ENCODE measurements at regions not wholly inside any gene's neighbourhood (a gene's known extent, or its start where the extent isn't known, plus 50 kb on each side); places are given as distances from the start of the nearest gene placed in this dataset.

DNA sequence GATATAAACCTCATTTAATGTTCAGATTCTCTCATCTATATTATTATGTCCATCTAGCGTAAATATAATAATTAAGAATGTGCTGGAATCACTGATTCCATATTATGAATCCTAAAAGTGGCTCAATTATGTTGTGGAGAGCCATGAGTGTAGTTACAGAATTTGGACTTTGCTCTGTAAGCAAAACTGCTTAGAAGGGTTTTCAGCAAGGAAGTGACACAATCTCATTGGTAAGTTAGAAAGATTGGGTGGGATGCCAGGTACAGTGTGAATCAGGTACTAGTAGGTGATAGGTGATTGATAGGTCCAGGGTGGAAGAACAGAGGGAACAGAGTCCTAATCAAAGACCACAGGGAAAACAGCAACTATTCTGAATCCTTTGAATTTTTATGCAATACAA is 74.9 kb upstream of the ABLIM1 start:
- DNase-seq (ENCODE audit: low read depth), result no peak
- TF ChIP-seq, protein P1, sequence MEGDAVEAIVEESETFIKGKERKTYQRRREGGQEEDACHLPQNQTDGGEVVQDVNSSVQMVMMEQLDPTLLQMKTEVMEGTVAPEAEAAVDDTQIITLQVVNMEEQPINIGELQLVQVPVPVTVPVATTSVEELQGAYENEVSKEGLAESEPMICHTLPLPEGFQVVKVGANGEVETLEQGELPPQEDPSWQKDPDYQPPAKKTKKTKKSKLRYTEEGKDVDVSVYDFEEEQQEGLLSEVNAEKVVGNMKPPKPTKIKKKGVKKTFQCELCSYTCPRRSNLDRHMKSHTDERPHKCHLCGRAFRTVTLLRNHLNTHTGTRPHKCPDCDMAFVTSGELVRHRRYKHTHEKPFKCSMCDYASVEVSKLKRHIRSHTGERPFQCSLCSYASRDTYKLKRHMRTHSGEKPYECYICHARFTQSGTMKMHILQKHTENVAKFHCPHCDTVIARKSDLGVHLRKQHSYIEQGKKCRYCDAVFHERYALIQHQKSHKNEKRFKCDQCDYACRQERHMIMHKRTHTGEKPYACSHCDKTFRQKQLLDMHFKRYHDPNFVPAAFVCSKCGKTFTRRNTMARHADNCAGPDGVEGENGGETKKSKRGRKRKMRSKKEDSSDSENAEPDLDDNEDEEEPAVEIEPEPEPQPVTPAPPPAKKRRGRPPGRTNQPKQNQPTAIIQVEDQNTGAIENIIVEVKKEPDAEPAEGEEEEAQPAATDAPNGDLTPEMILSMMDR (IDR thresholded peaks at IDR 0.05; ENCODE audit: insufficient read depth, low read depth, low read length, missing control alignments), result no peak
- H3K4me3 ChIP-seq (ENCODE audit: low read depth, low read length), result no peak overlapping the region

DNA sequence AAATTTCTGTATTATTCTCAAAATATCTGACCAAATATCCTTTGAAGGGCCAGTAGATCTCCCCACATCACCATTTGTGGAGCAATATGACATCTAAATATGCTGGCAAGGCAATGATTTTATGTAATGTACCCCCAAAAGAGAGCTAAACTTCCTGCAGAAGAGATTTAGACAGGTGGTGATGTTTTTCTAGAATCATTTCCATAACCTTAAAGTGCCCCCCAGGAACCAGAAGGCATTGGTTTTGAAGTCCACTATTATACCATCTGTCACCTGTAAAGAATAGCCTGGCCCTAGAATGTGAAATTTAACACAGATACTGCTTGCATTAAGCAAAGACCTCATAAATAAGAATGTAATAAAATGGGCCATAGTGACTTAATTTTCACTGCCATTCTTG is 77.9 kb upstream of the ABLIM1 start:
- TF ChIP-seq, protein P1 (IDR thresholded peaks at IDR 0.05; ENCODE audit: insufficient read depth, low read depth, low read length, missing control alignments), result no peak
- no peak overlapping the region for H3K4me3 ChIP-seq (ENCODE audit: low read depth, low read length)
- DNase-seq (ENCODE audit: low read depth), result no peak

DNA sequence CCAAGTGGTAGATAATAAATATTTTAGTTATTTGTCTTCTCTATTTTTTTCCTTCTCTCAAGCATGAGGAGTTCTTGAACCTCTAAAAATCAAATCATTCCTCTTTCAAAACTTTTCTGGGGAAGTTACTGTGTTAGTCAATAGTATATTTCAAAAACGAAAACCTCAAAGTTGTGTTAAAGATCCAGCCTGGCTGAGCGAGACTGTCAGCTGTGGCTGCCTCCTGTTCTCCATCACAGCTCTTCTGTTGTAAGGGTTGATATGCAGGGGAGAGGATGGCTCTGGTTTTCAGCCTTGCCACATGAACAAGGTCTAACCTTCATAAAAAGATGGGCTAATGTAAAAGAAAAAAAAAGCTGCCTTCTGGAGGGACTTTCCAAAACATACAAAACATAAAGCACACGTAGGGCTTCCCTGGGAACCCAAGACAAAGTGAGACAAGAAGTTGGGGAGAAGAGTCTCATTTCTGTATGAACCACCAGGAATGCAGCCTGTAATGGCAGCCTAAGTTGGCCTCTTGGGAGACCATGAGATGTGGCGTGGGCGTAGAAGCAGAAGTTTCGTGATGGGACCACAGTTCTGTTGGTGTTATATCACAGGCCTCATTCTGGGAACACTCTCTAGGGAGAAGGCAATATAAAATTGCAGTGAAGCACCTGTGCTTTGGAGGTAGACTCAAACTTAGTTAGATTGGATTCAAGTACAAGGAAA is 77.9 kb upstream of the FHIP2A start:
- H3K4me3 ChIP-seq (ENCODE audit: low read depth, low read length), result no peak overlapping the region
- TF ChIP-seq, protein P1 (IDR thresholded peaks at IDR 0.05; ENCODE audit: insufficient read depth, low read depth, low read length, missing control alignments), result no peak
- peak; percentile 15 for DNase-seq (ENCODE audit: low read depth)

DNA sequence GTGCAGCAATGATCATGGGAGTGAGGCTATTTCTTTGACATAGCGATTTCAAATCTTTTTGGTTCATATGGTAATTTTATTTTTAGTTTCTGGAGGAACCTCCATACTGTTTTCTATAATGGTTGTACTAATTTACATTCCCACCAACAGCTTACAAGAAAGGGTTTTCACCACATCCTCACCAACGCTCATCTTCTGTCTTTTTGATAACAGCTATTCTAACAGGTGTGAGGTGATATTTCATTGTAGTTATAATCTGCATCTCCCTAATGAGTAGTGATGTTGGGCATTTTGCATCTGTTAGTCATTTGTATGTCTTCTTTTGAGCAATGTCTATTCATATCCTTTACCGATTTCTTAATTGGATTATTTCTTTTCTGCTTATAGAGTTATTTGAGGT is 75.0 kb upstream of the FHIP2A start:
- DNase-seq (ENCODE audit: low read depth), result no peak
- TF ChIP-seq, protein P1 (IDR thresholded peaks at IDR 0.05; ENCODE audit: insufficient read depth, low read depth, low read length, missing control alignments), result no peak
- H3K4me3 ChIP-seq (ENCODE audit: low read depth, low read length), result no peak overlapping the region

DNA sequence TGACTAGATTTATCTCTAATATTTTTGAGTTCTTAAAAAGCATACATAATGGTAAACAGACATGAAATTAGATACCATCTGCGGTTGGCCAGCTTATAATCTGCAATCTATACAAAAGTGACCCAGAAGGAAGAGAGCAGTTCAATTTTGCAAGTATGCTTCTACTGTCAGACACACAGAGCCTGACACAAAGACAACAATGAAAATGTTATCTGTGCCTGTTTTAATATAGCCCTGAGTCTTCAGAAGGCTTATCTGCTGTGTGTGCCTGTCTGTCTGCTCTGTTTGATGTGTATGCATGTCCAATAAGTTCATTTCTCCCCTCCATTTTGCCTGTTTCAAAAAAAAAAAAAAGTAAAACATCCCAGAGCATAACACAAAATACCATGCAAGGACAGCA is 73.3 kb upstream of the FHIP2A start:
- DNase-seq (ENCODE audit: low read depth), result no peak
- TF ChIP-seq, protein P1 (IDR thresholded peaks at IDR 0.05; ENCODE audit: insufficient read depth, low read depth, low read length, missing control alignments), result no peak
- no peak overlapping the region for H3K4me3 ChIP-seq (ENCODE audit: low read depth, low read length)

DNA sequence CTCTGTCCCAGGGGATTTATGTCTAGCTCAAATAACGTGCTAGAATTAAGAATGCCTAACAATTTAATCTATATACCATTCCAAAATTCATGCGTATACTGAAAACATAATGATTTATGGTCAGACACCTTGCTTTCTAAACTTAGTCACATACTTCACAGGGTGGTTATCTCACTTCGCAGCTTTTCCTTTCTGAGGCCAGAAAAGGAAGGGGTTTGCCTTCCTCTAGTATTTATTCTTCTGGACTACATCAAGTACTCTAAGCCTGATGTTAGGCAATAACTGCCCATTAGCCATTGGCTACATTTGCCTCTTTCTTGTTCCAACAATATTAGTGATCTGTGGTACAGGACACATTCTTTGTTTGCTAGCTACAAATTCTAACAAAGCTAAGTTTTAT is 72.6 kb upstream of the FHIP2A start:
- TF ChIP-seq, protein P1 (IDR thresholded peaks at IDR 0.05; ENCODE audit: insufficient read depth, low read depth, low read length, missing control alignments), result no peak
- no peak for DNase-seq (ENCODE audit: low read depth)
- no peak overlapping the region for H3K4me3 ChIP-seq (ENCODE audit: low read depth, low read length)

DNA sequence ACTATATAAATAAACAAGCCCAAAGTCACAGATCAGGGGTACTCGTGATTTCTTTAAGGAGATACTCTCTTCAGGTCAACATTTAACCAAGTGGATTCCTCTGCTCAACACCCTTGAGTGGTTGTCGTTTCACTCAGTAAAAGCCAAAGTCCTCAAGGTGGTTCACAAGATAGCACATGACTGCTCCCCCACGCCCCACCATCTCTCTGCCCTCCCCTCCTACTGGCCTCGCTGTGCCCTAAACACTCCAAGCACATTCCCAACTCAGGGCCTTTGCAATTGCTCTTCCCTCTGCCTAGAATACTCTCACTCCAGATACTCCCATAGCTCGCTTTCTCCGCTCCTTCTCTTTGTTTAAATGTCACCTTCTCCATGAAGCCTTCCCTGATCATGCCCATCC is 72.1 kb upstream of the FHIP2A start:
- no peak for DNase-seq (ENCODE audit: low read depth)
- no peak overlapping the region for H3K4me3 ChIP-seq (ENCODE audit: low read depth, low read length)
- TF ChIP-seq, protein P1 (IDR thresholded peaks at IDR 0.05; ENCODE audit: insufficient read depth, low read depth, low read length, missing control alignments), result no peak
